ENCODE measurements at regions not wholly inside any gene's neighbourhood (a gene's known extent, or its start where the extent isn't known, plus 50 kb on each side); places are given as distances from the start of the nearest gene placed in this dataset.
A peak's percentile ranks its signal among the peaks of the same experiment; 100 is the strongest.
"Not testable (repeated sequence)": the region's sequence is repeated elsewhere in the genome, so short reads cannot be mapped to it uniquely, and the experiment has no call there.

- DNase-seq (ENCODE audit: low read depth), result no peak
- H3K4me3 ChIP-seq (ENCODE audit: control insufficient read depth, low read depth, low read length), result no peak overlapping the region
- TF ChIP-seq, protein P1, sequence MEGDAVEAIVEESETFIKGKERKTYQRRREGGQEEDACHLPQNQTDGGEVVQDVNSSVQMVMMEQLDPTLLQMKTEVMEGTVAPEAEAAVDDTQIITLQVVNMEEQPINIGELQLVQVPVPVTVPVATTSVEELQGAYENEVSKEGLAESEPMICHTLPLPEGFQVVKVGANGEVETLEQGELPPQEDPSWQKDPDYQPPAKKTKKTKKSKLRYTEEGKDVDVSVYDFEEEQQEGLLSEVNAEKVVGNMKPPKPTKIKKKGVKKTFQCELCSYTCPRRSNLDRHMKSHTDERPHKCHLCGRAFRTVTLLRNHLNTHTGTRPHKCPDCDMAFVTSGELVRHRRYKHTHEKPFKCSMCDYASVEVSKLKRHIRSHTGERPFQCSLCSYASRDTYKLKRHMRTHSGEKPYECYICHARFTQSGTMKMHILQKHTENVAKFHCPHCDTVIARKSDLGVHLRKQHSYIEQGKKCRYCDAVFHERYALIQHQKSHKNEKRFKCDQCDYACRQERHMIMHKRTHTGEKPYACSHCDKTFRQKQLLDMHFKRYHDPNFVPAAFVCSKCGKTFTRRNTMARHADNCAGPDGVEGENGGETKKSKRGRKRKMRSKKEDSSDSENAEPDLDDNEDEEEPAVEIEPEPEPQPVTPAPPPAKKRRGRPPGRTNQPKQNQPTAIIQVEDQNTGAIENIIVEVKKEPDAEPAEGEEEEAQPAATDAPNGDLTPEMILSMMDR (conservative IDR thresholded peaks at IDR 0.05; ENCODE audit: control insufficient read depth, insufficient read depth, low read depth, low read length), result no peak
Measured at GRCh38 chr3:198113206-198114053, 153.4 kb downstream of the LMLN start.

GRCh38 chr3:198114516-198114915, 154.5 kb downstream of the LMLN start:
- not testable (repeated sequence) for H3K4me3 ChIP-seq (ENCODE audit: control insufficient read depth, low read depth, low read length); DNase-seq (ENCODE audit: low read depth)

GRCh38 chr3:198122184-198122583, 162.2 kb downstream of the LMLN start:
- H3K4me3 ChIP-seq (ENCODE audit: control insufficient read depth, low read depth, low read length); DNase-seq (ENCODE audit: low read depth): not testable (repeated sequence)

- not testable (repeated sequence) for H3K4me3 ChIP-seq (ENCODE audit: control insufficient read depth, low read depth, low read length); DNase-seq (ENCODE audit: low read depth)
Measured at GRCh38 chr3:198137038-198137835, 177.2 kb downstream of the LMLN start.

DNA sequence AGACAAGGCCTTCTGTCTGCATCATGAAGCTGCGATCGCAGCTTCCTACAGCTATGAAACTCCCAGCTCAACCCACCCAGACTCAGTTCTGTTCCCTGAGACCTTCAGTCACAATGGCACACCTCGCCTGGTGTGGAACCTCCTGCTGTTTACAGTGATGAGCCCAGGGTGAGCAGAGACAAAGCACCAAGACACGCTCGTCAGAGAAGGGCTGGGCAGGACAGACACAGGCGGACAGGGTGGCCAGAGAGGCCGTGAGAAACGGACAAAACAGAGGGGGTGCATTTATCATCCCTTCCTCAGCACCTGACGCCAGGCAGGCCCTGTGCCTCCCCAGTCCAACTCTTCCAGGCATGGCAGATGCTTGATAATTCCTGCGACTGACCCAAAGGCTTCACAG, 178.2 kb downstream of the LMLN start:
- not testable (repeated sequence) for H3K4me3 ChIP-seq (ENCODE audit: control insufficient read depth, low read depth, low read length); DNase-seq (ENCODE audit: low read depth)

GRCh38 chr3:198139037-198139436, 179.0 kb downstream of the LMLN start:
- not testable (repeated sequence) for H3K4me3 ChIP-seq (ENCODE audit: control insufficient read depth, low read depth, low read length); DNase-seq (ENCODE audit: low read depth)

DNA sequence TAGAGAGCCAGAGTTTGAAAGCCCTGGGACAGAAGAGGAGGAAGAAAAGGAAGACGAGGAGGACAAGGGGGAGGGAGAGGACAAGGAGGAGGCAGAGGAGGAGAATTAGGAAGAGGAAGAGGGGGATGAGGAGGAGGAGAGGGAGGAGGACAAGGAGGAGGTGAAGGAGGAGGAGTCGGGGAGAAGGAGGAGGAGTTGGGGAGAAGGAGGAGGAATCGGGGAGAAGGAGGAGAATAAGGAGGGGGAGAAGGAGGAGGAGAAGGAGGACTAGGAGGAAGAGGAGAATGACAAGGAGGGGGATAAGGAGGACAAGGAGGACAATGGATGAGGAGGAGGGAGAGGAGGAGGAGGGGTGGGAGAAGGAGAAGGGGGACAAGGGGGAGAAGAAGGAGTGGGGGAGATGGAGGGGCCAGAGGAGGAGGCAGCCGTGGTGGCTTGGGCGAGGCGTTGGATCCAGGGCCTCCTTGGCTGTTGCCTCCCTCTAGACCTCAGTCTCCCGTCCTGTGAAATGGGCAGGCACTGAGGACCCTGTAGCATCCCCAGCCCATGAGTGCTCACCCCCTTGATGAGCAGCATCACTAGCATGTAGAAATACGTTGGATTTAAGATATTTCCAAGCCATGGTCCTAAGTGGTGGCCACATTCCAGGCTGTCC, 179.6 kb downstream of the LMLN start:
- DNase-seq (ENCODE audit: low read depth); H3K4me3 ChIP-seq (ENCODE audit: control insufficient read depth, low read depth, low read length): not testable (repeated sequence)

DNA sequence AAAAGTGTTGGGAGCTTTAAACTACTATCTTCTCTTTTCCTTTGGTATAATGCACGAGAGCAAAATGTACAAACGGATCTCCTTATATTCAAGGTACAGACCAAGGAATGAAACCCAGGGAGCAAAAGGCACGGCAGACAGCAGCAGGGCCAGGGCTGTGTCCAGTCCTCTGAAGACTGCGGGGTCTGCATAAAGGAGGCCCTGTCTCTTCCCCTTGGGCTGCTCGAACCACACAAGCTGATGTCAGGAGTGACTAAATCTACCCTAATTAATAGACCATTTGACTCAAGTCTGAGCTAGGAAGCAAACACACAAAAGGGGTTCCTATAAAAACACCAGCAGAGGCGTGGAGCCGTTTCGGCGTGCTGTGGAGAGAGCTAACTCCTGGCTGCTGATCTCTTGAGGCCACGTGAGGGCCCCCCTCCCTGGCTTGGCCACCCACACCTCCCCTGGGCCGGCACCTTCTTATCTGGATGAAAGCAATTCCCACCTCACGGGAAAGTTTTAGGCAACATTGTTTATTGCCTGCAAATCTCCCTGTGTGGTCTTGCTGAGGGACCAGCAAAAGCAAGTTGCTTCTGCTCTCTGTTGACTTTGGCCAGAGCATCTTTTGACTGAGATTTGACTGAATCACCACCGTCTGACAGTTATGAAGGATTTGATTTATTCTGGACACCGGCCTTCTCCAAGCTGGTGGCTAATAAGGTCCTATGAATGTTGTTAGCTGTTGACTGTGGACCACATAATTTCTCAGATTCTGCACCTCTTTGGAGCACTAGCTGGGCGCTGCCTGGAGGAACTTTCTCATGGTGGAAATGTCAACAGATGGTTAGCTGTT, 183.5 kb downstream of the LMLN start:
- not testable (repeated sequence) for H3K4me3 ChIP-seq (ENCODE audit: control insufficient read depth, low read depth, low read length)
- DNase-seq (ENCODE audit: low read depth), result peak; percentile 23

DNA sequence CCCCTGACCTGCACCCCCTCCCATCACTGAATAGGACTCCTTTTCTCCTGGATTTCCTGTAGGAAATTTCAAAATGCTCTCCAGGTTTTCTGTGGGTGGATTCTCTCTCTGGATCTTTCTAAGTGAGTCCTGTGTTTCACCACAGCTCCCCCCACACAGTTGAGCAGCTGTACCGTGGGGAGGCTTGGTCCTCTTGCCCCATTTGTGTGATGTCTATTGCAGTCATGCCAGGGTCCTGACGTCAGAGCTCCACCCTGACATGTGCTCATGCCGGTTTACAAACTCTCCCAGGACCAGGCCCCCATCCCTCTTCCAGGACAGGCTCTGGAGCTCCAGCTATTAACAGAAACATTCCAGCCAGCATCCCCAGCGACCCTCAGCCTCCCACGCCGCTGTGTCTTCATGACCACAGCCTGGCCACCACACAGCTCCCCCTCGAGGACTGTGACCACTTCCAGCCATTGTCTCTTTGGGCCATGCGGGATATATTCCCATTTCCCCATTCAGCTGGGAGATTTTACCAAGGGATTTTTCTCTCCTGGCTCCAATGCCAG, 185.3 kb downstream of the LMLN start:
- H3K4me3 ChIP-seq (ENCODE audit: control insufficient read depth, low read depth, low read length), result not testable (repeated sequence)
- DNase-seq (ENCODE audit: low read depth), result peak; percentile 84

- H3K4me3 ChIP-seq (ENCODE audit: control insufficient read depth, low read depth, low read length), result not testable (repeated sequence)
- peak; percentile 33 for DNase-seq (ENCODE audit: low read depth)
Measured at GRCh38 chr3:198146070-198146469, 186.1 kb downstream of the LMLN start.

GRCh38 chr3:198146559-198147164, 186.6 kb downstream of the LMLN start:
- H3K4me3 ChIP-seq (ENCODE audit: control insufficient read depth, low read depth, low read length); DNase-seq (ENCODE audit: low read depth): not testable (repeated sequence)

GRCh38 chr3:198147213-198147612, 187.2 kb downstream of the LMLN start:
- not testable (repeated sequence) for H3K4me3 ChIP-seq (ENCODE audit: control insufficient read depth, low read depth, low read length); DNase-seq (ENCODE audit: low read depth)

GRCh38 chr3:198147993-198148392, 188.0 kb downstream of the LMLN start:
- H3K4me3 ChIP-seq (ENCODE audit: control insufficient read depth, low read depth, low read length); DNase-seq (ENCODE audit: low read depth): not testable (repeated sequence)

DNA sequence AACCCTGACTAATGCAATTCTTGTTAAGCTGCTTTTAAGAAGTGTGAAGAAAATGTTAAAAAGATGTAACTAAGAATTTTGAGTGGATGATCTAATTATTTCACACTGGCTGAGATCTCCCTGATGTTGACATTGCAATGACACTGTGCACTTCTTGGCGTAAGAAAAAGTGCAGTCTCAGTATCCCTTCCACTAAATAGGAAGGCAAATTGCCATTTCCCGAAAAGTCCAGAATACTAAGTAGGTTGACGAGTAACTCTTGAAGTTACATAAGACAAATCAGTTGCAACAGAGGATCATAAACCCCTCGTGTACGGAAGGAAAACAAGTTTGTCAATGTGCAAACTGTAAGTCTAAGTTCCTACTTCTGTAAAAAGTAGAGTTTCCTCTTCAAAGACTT, 189.9 kb downstream of the LMLN start:
- not testable (repeated sequence) for H3K4me3 ChIP-seq (ENCODE audit: control insufficient read depth, low read depth, low read length); DNase-seq (ENCODE audit: low read depth)

DNA sequence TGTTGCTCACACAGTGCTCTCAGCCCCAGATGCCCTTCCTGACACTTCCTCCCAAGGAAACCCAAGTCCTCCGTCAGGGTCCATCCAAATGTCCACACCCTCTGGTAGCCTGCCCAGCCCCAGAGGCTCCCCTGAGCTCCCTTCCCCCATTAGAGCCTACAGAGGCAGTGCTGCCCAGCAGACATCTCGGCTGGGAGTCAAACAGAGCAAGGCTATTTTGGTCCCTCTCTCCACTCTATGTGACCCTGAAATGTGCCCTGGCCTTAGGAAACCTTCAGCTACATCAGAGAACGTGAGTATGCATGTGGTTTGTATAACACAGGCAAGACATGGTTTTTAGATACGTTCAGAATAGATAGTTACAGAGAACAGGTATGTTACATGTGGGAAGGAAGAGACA, 191.8 kb downstream of the LMLN start:
- not testable (repeated sequence) for DNase-seq (ENCODE audit: low read depth); H3K4me3 ChIP-seq (ENCODE audit: control insufficient read depth, low read depth, low read length)

DNA sequence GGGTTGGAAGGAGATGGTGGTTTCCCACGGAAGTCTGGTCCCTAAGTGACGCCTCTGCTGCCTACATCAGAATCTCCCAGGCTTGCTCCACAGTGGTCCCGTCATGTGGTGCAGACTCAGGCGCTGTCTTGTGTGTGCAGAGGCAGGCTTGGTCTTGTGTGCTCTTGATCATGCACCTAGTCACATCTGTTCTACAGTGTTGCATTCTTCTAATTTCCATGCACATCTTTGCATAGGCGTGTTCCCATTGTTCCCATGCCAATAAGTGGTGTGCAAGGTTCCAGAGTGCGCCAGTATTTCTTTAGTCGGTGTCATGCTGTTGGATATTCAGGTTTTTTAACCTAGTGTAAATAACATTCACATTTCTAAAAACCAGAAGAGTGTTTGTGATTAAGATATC, 195.8 kb downstream of the LMLN start:
- not testable (repeated sequence) for DNase-seq (ENCODE audit: low read depth); H3K4me3 ChIP-seq (ENCODE audit: control insufficient read depth, low read depth, low read length)

All from fibroblast of mammary gland (primary cell).